ENCODE measurements at regions not wholly inside any gene's neighbourhood (a gene's known extent, or its start where the extent isn't known, plus 50 kb on each side); places are given as distances from the start of the nearest gene placed in this dataset.

GRCh38 chr1:104933846-104934245 is 1184.1 kb downstream of the AMY1C start:
- TF ChIP-seq CTCF (IDR thresholded peaks at IDR 0.05) (no peak), POLR2A (IDR thresholded peaks at IDR 0.05) (no peak), POLR2AphosphoS5 (IDR thresholded peaks at IDR 0.05; ENCODE audit: insufficient read depth in 1 of 2, low read depth in 1 of 2) (no peak)
- Histone ChIP-seq H3K9me3 (no peaks in the 10 kb centered on the region), H3K4me1 (no peaks in the 10 kb centered on the region), H3K36me3 (no peaks in the 10 kb centered on the region), H3K4me3 (no peak overlapping the region), H3K27ac (no peak overlapping the region), H3K27me3 (no peaks in the 10 kb centered on the region)
- intact Hi-C loops (cut with DNase I), result no loop called here
- DNase-seq (ENCODE audit: extremely low spot score in 2 of 2), result no peak

DNA sequence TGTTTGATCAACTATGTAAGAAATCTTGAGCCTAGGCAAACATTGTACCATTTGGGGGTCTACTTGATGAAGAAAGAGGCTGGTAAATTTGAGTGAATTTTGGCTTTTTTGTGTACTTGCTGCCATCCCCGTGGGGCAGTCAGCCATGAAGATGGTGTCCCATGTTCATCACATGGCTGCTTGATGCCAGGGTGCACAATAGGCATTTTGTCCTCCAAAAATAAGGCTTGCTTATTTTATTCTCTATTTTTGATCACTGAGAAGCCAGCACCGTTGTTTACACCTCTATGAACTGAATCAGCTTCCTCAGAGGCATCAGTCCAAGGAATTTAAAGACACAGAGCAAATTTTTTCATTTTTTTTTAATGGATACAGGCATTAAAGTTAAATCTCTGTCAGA is 1195.7 kb downstream of the AMY1C start:
- DNase-seq (ENCODE audit: extremely low spot score in 2 of 2), result no peak
- H3K4me3 ChIP-seq, result no peak overlapping the region
- TF ChIP-seq POLR2AphosphoS5 (IDR thresholded peaks at IDR 0.05; ENCODE audit: insufficient read depth in 1 of 2, low read depth in 1 of 2) (no peak), POLR2A (IDR thresholded peaks at IDR 0.05) (no peak), CTCF (IDR thresholded peaks at IDR 0.05) (no peak)
- H3K36me3 ChIP-seq, result no peaks in the 10 kb centered on the region
- H3K9me3 ChIP-seq, result no peaks in the 10 kb centered on the region
- H3K27ac ChIP-seq, result no peak overlapping the region
- no peaks in the 10 kb centered on the region for H3K27me3 ChIP-seq
- intact Hi-C loops (cut with DNase I), result no loop called here
- no peaks in the 10 kb centered on the region for H3K4me1 ChIP-seq

DNA sequence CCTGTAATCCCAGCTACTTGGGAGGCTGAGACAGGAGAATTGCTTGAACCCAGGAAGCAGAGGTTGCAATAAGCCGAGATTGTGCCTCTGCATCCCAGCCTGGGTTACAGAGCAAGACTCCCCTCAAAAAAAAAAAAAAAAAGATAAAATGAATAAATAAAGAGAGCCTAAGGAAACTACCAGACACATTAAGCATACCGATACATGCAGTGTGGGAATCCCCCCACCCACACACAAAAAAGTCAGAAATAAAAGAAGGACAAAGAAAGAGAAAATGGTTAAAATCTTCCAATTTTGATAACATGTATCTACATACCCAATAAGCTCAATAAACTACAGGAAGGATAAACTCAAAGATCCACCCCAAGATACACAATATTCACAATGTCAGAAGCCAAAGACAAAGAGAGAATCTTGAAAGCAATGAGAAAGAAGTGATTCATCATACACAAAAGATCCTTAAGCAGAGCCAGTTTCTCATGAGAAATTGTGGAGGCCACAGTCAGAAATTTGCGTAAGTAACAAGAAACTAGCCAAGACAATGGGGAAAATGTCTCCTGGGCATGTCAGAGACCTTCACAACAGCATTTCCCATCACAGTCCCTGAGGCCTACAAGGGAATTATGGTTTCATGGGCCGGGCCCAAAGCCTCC is 1197.0 kb downstream of the AMY1C start:
- no peaks in the 10 kb centered on the region for H3K4me1 ChIP-seq
- no peak for DNase-seq (ENCODE audit: extremely low spot score in 2 of 2)
- intact Hi-C loops (cut with DNase I), result no loop called here
- H3K36me3 ChIP-seq, result no peaks in the 10 kb centered on the region
- no peak overlapping the region for H3K27ac ChIP-seq
- H3K4me3 ChIP-seq, result no peak overlapping the region
- no peak for TF ChIP-seq POLR2A (IDR thresholded peaks at IDR 0.05)
- TF ChIP-seq CTCF (IDR thresholded peaks at IDR 0.05), result no peak
- no peak for TF ChIP-seq POLR2AphosphoS5 (IDR thresholded peaks at IDR 0.05; ENCODE audit: insufficient read depth in 1 of 2, low read depth in 1 of 2)
- H3K9me3 ChIP-seq, result no peaks in the 10 kb centered on the region
- H3K27me3 ChIP-seq, result no peaks in the 10 kb centered on the region

GRCh38 chr1:104953555-104953954 is 1203.9 kb downstream of the AMY1C start:
- no peaks in the 10 kb centered on the region for H3K9me3 ChIP-seq
- H3K27ac ChIP-seq, result no peak overlapping the region
- H3K4me1 ChIP-seq, result no peaks in the 10 kb centered on the region
- no peaks in the 10 kb centered on the region for H3K27me3 ChIP-seq
- TF ChIP-seq CTCF (IDR thresholded peaks at IDR 0.05) (no peak), POLR2A (IDR thresholded peaks at IDR 0.05) (no peak), POLR2AphosphoS5 (IDR thresholded peaks at IDR 0.05; ENCODE audit: insufficient read depth in 1 of 2, low read depth in 1 of 2) (no peak)
- intact Hi-C loops (cut with DNase I), result no loop called here
- H3K36me3 ChIP-seq, result no peaks in the 10 kb centered on the region
- no peak for DNase-seq (ENCODE audit: extremely low spot score in 2 of 2)
- no peak overlapping the region for H3K4me3 ChIP-seq

GRCh38 chr1:104973516-104973915 is 1223.8 kb downstream of the AMY1C start:
- H3K4me1 ChIP-seq, result no peaks in the 10 kb centered on the region
- intact Hi-C loops (cut with DNase I), result no loop called here
- TF ChIP-seq POLR2A (IDR thresholded peaks at IDR 0.05) (no peak), CTCF (IDR thresholded peaks at IDR 0.05) (no peak), POLR2AphosphoS5 (IDR thresholded peaks at IDR 0.05; ENCODE audit: insufficient read depth in 1 of 2, low read depth in 1 of 2) (no peak)
- H3K36me3 ChIP-seq, result no peaks in the 10 kb centered on the region
- no peak overlapping the region for H3K27ac ChIP-seq
- H3K9me3 ChIP-seq, result no peaks in the 10 kb centered on the region
- DNase-seq (ENCODE audit: extremely low spot score in 2 of 2), result no peak
- no peaks in the 10 kb centered on the region for H3K27me3 ChIP-seq
- no peak overlapping the region for H3K4me3 ChIP-seq
